ENCODE measurements at regions not wholly inside any gene's neighbourhood (a gene's known extent, or its start where the extent isn't known, plus 50 kb on each side); places are given as distances from the start of the nearest gene placed in this dataset.

DNA sequence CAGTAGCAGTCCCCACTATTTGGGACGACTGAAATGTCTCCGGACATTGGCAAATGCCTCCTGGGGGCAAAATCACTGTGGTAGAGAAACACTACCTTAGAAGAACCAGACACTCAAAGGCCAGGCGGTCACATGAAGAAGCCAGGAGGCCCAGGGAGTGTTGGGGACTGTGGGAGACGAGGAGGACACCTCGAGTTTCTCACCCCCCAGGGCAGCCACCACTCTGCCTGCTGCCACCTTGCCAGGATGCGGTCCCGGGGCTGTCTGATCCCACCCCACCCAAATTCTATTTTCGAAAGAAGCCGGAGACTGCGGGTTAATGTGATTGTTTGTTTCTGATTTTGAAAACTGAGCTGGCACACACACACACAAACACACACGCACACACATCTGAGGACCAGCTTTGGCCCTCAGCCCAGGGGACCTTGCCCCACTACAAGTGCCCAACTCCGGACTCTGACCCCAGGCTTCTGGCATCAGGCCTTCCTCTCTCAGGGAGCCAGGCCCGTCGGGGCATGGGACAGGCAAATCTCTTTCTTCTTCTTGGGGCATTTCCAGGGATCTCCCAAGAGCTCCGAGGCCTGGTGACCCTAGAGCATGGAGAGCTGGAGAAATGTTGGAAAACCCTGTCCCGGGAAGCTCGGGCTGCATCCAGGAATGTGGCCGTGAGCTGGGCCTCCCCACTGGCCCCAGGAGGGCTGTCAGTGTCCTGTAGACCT is 187.5 kb upstream of the PMEPA1 start:
- peaks cover 61% of the 10 kb centered on the region for H3K27me3 Mint-ChIP-seq
- H3K36me3 Mint-ChIP-seq, result no peaks in the 10 kb centered on the region
- ATAC-seq, result no peak
- H3K9me3 Mint-ChIP-seq, result peaks cover 7% of the 10 kb centered on the region
- no peaks in the 10 kb centered on the region for H3K4me1 Mint-ChIP-seq
- no peak overlapping the region for H3K27ac Mint-ChIP-seq
- no peak overlapping the region for H3K4me3 Mint-ChIP-seq

DNA sequence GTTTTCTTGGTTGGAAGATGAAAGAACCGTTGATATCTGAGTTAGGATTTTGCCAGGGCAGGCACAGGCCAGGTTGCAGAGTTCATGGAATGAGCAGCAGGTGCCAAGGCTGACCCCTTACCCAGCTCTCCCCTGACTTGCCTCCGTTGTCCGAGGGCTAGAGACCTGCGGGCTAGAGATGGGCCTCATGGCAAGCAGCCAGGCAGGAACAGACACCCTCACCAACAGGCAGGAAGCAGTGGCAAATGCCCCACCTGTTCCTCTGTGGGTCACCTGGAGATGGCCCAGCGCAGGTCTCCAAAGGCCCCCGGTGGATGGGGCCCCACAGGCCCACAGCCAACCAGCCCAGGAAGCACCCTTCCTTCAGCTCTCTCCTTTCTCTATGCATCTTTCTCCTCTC is 186.7 kb upstream of the PMEPA1 start:
- Mint-ChIP-seq H3K27ac (no peak overlapping the region), H3K9me3 (peaks cover 7% of the 10 kb centered on the region), H3K27me3 (peaks cover 68% of the 10 kb centered on the region), H3K36me3 (no peaks in the 10 kb centered on the region), H3K4me3 (no peak overlapping the region), H3K4me1 (no peaks in the 10 kb centered on the region)
- no peak for ATAC-seq

- no peaks in the 10 kb centered on the region for H3K4me1 Mint-ChIP-seq
- ATAC-seq, result no peak
- H3K27ac Mint-ChIP-seq, result no peak overlapping the region
- H3K36me3 Mint-ChIP-seq, result no peaks in the 10 kb centered on the region
- H3K4me3 Mint-ChIP-seq, result no peak overlapping the region
- peaks cover 7% of the 10 kb centered on the region for H3K9me3 Mint-ChIP-seq
- H3K27me3 Mint-ChIP-seq, result peaks cover 70% of the 10 kb centered on the region
Observed at GRCh38 chr20:57896017-57896416, 186.2 kb upstream of the PMEPA1 start.

DNA sequence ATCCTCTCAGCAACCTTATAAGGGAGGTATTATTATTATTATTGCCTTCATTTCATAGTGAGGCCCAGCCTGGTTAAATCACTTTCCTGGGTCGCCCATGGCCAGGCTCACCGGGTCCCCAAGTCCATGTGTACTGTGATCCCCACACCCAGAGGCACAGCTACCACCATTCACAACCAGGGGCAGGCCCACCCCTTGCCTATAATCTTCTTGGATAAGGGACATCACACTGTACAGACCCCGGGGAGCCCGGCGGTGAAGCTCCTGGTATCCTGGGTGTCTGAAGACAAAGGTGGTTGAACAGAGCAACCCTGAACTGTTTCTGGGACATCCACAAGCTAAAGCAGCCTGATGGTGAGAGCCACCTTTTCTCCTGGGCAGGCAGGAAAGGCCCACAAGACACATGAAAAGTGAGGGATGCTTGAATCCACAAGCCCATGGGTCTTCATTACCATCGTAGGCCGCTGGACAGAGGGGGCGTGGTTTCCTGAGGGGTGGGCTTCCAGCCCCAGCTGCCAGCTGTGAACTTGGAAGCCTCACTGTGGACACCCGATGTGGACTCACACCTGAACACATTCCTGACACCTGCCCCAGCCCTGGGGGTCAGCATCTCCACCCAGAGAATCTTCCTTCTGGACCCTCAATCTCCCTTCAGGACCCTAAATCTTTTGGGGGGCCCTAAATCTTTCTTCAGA is 185.5 kb upstream of the PMEPA1 start:
- no peak for ATAC-seq
- peaks cover 7% of the 10 kb centered on the region for H3K9me3 Mint-ChIP-seq
- no peaks in the 10 kb centered on the region for H3K36me3 Mint-ChIP-seq
- no peak overlapping the region for H3K27ac Mint-ChIP-seq
- H3K4me1 Mint-ChIP-seq, result no peaks in the 10 kb centered on the region
- no peak overlapping the region for H3K4me3 Mint-ChIP-seq
- peaks cover 70% of the 10 kb centered on the region for H3K27me3 Mint-ChIP-seq

DNA sequence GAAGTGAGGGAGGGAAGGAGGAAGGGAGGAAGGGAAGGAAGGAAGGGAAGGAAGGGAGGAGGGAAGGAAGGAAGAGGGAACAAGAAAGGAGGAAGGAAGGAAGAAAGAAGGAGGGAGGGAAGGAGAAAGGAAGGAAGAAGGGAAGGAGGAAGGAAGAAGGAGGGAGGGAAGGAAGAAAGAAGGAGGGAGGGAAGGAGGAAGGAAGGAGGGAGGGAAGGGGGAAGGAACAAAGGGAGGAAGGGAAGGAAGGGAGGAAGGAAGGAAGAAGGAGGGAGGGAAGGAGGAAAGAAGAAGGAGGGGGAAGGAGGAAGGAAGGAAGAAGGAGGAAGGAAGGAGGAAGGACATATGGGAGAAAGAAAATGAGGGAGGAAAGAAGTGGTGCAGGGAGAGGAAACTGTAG is 184.7 kb upstream of the PMEPA1 start:
- H3K9me3 Mint-ChIP-seq, result peaks cover 7% of the 10 kb centered on the region
- no peaks in the 10 kb centered on the region for H3K36me3 Mint-ChIP-seq
- H3K4me3 Mint-ChIP-seq, result no peak overlapping the region
- H3K4me1 Mint-ChIP-seq, result no peaks in the 10 kb centered on the region
- ATAC-seq, result no peak
- peaks cover 68% of the 10 kb centered on the region for H3K27me3 Mint-ChIP-seq
- no peak overlapping the region for H3K27ac Mint-ChIP-seq

GRCh38 chr20:57894096-57894495 is 184.3 kb upstream of the PMEPA1 start:
- Mint-ChIP-seq H3K27ac (no peak overlapping the region), H3K4me3 (no peak overlapping the region), H3K9me3 (peaks cover 7% of the 10 kb centered on the region), H3K27me3 (peaks cover 64% of the 10 kb centered on the region), H3K4me1 (no peaks in the 10 kb centered on the region), H3K36me3 (no peaks in the 10 kb centered on the region)
- ATAC-seq, result no peak

GRCh38 chr20:57893366-57893999 is 183.7 kb upstream of the PMEPA1 start:
- Mint-ChIP-seq H3K4me3 (no peak overlapping the region), H3K27ac (no peak overlapping the region), H3K4me1 (no peaks in the 10 kb centered on the region), H3K9me3 (peaks cover 7% of the 10 kb centered on the region), H3K36me3 (no peaks in the 10 kb centered on the region), H3K27me3 (peaks cover 58% of the 10 kb centered on the region)
- no peak for ATAC-seq

DNA sequence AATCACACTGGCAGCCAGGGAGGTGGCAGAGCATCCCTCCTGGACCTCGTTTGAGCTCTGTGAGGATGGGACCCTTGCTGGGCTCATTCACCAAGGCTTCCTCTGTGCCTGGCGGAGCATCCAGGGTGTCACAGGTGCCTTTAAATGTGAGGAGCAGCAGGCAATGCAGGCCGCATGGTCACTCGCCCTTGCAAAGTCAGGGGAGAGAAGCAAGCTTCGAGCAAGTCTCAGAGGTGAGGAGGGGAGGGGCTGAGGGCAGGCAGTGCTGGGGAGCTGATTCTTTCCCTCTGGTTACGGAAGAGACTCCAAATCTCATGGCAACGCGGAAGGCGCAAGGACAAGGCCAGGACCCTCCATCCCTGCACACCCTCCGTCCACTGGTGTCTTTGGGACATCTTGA is 182.7 kb upstream of the PMEPA1 start:
- no peaks in the 10 kb centered on the region for H3K36me3 Mint-ChIP-seq
- H3K9me3 Mint-ChIP-seq, result peaks cover 10% of the 10 kb centered on the region

GRCh38 chr20:57891014-57891413 is 181.2 kb upstream of the PMEPA1 start:
- Mint-ChIP-seq H3K9me3 (peaks cover 13% of the 10 kb centered on the region), H3K27ac (no peak overlapping the region), H3K4me3 (no peak overlapping the region), H3K36me3 (no peaks in the 10 kb centered on the region), H3K27me3 (peaks cover 70% of the 10 kb centered on the region), H3K4me1 (no peaks in the 10 kb centered on the region)
- ATAC-seq, result no peak

More for the DNA sequence above, 182.7 kb upstream of the PMEPA1 start:
- H3K27me3 Mint-ChIP-seq, result peaks cover 64% of the 10 kb centered on the region
- ATAC-seq, result no peak
- H3K4me3 Mint-ChIP-seq, result no peak overlapping the region
- H3K27ac Mint-ChIP-seq, result no peak overlapping the region
- no peaks in the 10 kb centered on the region for H3K4me1 Mint-ChIP-seq

DNA sequence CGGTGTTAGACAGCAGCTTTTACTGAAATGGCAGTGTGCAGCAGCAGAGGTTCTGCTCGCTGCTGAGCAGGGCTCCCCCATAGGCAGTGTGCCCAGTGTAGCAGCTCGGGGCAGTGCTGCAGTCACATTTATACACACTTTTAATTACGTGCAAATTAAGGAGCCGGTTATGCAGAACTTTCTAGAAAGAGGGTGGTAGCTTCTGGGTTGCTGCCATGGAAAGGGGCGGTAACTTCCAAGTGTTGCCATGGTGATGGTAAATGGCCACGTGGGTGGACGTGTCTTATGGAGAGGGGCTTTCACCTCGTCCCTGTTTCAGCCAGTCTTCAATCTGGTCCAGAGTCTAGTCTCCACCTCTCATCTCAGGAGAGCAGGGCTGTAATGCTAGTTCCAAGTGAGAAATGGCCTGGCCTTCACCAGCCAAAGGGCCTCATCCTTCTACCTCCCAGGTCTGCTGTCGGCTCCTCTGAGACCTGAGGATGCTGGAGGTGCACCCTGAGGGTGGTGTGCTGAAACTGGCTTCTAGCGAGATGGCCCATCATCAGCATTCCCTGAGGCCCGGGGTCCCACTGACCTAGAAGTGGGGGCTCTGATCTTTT is 180.5 kb upstream of the PMEPA1 start:
- Mint-ChIP-seq H3K4me3 (no peak overlapping the region), H3K27ac (no peak overlapping the region), H3K27me3 (peaks cover 64% of the 10 kb centered on the region), H3K9me3 (peaks cover 13% of the 10 kb centered on the region), H3K36me3 (no peaks in the 10 kb centered on the region), H3K4me1 (no peaks in the 10 kb centered on the region)
- ATAC-seq, result no peak

GRCh38 chr20:57888591-57888990 is 178.8 kb upstream of the PMEPA1 start:
- Mint-ChIP-seq H3K36me3 (no peaks in the 10 kb centered on the region), H3K27ac (no peak overlapping the region), H3K4me1 (no peaks in the 10 kb centered on the region), H3K9me3 (peaks cover 6% of the 10 kb centered on the region), H3K27me3 (peaks cover 53% of the 10 kb centered on the region), H3K4me3 (no peak overlapping the region)
- no peak for ATAC-seq

GRCh38 chr20:57884956-57885355 is 175.1 kb upstream of the PMEPA1 start:
- peak; percentile 27 for ATAC-seq
- Mint-ChIP-seq H3K27me3 (peaks cover 16% of the 10 kb centered on the region), H3K4me1 (no peaks in the 10 kb centered on the region), H3K4me3 (no peak overlapping the region), H3K9me3 (peaks cover 6% of the 10 kb centered on the region), H3K27ac (no peak overlapping the region), H3K36me3 (no peaks in the 10 kb centered on the region)

- no peak for ATAC-seq
- H3K36me3 Mint-ChIP-seq, result no peaks in the 10 kb centered on the region
- H3K4me3 Mint-ChIP-seq, result no peak overlapping the region
- H3K4me1 Mint-ChIP-seq, result no peaks in the 10 kb centered on the region
- no peak overlapping the region for H3K27ac Mint-ChIP-seq
- H3K27me3 Mint-ChIP-seq, result peaks cover 23% of the 10 kb centered on the region
- peaks cover 6% of the 10 kb centered on the region for H3K9me3 Mint-ChIP-seq
Observed at GRCh38 chr20:57883761-57884160, 173.9 kb upstream of the PMEPA1 start.

GRCh38 chr20:57883224-57883623 is 173.4 kb upstream of the PMEPA1 start:
- H3K36me3 Mint-ChIP-seq, result no peaks in the 10 kb centered on the region
- H3K4me1 Mint-ChIP-seq, result no peaks in the 10 kb centered on the region
- ATAC-seq, result no peak
- H3K27ac Mint-ChIP-seq, result no peak overlapping the region
- H3K27me3 Mint-ChIP-seq, result peaks cover 23% of the 10 kb centered on the region
- peaks cover 6% of the 10 kb centered on the region for H3K9me3 Mint-ChIP-seq
- H3K4me3 Mint-ChIP-seq, result no peak overlapping the region

DNA sequence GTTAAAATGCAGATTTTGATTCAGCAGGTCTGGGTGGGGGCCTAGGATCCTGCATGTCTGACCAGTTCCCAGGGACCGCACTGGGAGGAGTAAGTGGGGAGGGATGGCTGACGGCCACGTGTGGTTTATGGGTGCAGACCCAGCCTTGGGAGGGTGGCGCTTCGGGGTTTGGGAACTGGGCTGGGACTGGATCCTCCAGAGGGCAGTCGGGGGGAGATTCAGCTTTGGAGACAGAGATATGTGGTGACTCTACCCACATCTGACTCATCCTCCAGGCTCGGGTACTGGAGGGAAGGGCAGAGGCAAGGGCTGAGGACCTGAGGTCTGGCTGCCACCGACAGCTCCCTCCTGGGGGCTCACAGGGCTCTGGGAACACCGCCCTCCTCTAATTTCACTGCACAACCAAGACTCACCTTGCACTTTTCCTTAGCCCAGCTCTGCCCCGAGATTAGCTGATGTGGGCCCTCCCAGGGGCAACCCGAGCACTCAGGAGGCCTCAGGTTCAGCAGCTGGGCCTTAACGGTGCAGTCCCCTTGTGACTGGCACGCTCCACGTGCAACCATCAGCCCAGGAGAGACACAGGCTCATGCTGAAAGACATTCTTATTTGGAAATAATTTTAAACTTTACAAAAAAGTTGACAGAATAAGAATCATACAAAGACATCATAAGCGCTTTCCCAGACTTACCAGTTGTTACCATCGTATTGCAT is 172.8 kb upstream of the PMEPA1 start:
- Mint-ChIP-seq H3K4me1 (no peaks in the 10 kb centered on the region), H3K4me3 (no peak overlapping the region), H3K27ac (no peak overlapping the region), H3K36me3 (no peaks in the 10 kb centered on the region), H3K9me3 (peaks cover 4% of the 10 kb centered on the region), H3K27me3 (peaks cover 18% of the 10 kb centered on the region)
- no peak for ATAC-seq
